ENCODE measurements at regions not wholly inside any gene's neighbourhood (a gene's known extent, or its start where the extent isn't known, plus 50 kb on each side); places are given as distances from the start of the nearest gene placed in this dataset.
"Not testable (repeated sequence)": the region's sequence is repeated elsewhere in the genome, so short reads cannot be mapped to it uniquely, and the experiment has no call there.

DNA sequence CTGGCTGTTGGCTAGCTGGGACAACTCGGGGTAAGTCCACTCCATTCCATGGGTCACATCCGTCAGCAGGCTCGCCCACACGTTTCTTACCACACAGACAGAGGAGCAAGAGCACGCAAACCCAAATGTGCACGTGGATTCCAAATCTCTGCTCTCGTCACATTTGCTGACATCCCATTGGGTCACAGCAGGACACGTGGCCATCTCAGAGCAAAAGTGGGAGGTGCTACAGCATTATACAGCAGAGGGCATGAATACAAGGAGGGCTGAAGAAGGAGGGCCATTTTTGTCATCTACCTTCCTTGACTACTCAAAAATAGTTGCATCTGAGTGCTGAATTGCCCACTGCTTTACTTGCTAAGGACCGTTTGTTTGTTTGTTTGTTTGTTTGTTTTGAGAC, 84.7 kb downstream of the RBBP6 start:
- intact Hi-C loops (cut with DNase I), result no loop called here
- no peak for DNase-seq (ENCODE audit: low spot score)

- no peak for DNase-seq (ENCODE audit: low spot score)
- intact Hi-C loops (cut with DNase I), result no loop called here
Observed at GRCh38 chr16:24626256-24626655, 86.9 kb downstream of the RBBP6 start.

GRCh38 chr16:24634919-24635318, 94.5 kb upstream of the TNRC6A start:
- DNase-seq (ENCODE audit: low spot score), result no peak
- intact Hi-C loops (cut with DNase I), result no loop called here

DNA sequence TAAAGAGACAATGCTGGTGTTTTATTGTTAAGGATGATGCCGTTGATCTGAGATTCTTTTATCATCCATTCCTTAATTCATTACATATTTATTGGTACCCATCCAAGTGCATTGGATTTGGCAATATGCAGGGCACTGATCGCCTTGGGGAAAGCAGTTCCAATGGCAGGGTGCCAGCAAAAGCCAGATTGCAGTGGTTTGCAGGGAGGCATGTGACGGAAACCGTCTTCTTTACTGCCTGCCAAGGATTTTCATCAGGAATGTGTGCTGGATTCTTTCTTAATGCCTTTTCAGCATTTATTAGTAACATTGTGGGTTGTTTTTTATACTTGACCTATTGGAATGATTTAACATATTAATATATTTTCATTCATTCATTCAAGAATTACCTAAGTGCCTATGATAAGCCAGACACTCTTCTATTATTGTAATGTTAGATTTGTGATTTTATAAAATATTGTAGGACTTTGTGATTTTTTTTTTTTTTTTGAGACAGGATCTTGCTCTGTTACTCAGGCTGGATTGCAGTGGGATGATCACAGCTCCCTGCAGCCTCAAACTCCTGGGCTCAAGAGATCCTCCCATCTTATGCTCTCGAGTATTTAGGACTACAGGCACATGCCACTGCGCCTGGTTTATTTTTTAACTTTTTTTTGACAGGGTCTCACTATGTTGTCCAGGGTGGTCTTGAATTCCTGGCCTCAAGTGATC, 93.4 kb upstream of the TNRC6A start:
- no peak for DNase-seq (ENCODE audit: low spot score)
- intact Hi-C loops (cut with DNase I), result no loop called here

DNA sequence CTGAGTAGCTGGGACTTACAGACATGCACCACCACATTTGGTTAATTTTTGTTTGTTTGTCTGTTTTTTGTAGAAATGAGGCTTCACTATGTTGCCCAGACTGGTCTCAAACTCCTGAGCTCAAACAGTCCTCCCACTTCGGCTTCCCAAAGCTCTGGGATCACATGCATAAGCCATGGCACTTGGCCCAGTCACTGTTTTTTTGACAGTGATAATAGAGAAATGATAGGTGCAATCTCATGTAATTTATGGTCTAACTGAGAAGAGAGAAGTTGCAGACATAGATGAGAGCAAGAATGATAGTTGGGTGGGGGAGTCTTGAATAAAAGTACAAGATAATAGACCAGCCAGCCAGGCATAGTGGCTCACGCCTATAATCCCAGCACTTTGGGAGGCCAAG, 89.7 kb upstream of the TNRC6A start:
- DNase-seq (ENCODE audit: low spot score), result no peak
- intact Hi-C loops (cut with DNase I), result no loop called here

DNA sequence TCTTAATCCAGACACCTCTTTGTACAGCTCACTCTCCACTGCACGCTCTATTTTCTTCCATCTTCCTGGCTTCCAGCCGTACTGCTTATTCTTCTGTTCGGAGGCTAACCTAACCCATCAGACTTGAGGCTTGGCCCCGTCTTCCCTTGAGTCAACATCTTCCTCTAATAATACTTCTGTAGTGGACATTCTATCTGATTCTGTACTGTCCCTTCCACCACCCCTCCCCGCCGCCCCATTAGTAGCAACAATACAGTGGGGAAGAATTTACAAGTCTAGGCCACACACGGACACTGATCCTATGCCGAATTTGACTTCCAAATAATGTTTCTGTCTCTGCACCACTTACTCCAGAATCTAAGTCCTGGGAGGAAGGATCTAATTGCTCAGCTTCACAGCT, 86.0 kb upstream of the TNRC6A start:
- no peak for DNase-seq (ENCODE audit: low spot score)
- intact Hi-C loops (cut with DNase I), result no loop called here

GRCh38 chr16:24645739-24646645, 83.5 kb upstream of the TNRC6A start:
- no peak for DNase-seq (ENCODE audit: low spot score)
- intact Hi-C loops (cut with DNase I), result no loop called here

- intact Hi-C loops (cut with DNase I), result no loop called here
Observed at GRCh38 chr16:24646646-24646995, 82.8 kb upstream of the TNRC6A start.

DNA sequence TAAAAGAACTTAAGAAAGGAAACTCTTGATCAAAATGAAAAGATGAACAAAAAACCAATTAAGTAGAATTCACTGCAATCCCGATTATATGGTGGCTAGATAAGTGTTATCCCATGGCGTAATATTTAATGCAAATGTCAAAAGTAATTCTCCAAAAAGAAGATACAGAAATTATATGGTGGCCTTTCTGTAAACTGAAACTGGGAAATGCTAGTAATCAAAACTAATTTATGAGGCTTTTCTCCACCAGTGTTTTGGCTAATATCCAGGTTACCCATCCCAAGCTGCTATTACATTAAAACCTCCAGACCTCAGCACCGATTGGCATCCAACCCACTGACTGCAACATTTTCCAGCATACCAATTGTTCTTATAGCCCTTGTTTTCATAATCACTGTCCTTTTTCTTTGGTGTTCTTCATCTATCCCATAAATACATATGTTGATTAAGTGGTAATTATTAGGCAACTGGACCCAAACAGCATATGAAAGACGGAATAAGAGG, 77.2 kb upstream of the TNRC6A start:
- DNase-seq (ENCODE audit: low spot score), result no peak
- intact Hi-C loops (cut with DNase I), result no loop called here

More at GRCh38 chr16:24646646-24646995, 82.8 kb upstream of the TNRC6A start:
- DNase-seq (ENCODE audit: low spot score), result no peak

- no peak for DNase-seq (ENCODE audit: low spot score)
- intact Hi-C loops (cut with DNase I), result no loop called here
Observed at GRCh38 chr16:24652803-24653202, 76.6 kb upstream of the TNRC6A start.

DNA sequence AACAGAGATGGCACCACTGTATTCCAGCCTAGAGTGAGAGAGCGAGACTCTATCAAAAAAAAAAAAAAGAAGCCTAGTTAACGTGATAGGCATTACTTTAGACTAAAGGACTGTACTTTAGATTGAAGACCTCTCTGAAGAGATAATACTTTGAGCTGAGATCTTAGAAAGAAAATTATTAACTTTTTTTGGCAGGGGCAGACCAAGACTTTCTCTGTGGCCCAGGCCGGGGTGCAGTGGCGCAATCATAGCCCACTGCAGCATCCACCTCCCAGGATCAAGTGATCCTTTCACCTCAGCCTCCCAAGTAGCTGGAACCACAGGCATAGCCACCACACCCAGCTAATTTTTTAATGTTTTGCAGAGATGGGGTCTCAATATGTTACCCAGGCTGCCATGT, 75.7 kb upstream of the TNRC6A start:
- intact Hi-C loops (cut with DNase I), result no loop called here
- DNase-seq (ENCODE audit: low spot score), result no peak

GRCh38 chr16:24665942-24666341, 63.5 kb upstream of the TNRC6A start:
- intact Hi-C loops (cut with DNase I); DNase-seq (ENCODE audit: low spot score): not testable (repeated sequence)

GRCh38 chr16:24667244-24667764, 62.1 kb upstream of the TNRC6A start:
- intact Hi-C loops (cut with DNase I), result no loop called here
- DNase-seq (ENCODE audit: low spot score), result no peak

- DNase-seq (ENCODE audit: low spot score), result no peak
- intact Hi-C loops (cut with DNase I), result no loop called here
Observed at GRCh38 chr16:24668481-24669061, 60.9 kb upstream of the TNRC6A start.

GRCh38 chr16:24670623-24671454, 58.6 kb upstream of the TNRC6A start:
- peak; percentile 78 for DNase-seq (ENCODE audit: low spot score)
- intact Hi-C loops (cut with DNase I), result no loop called here

DNA sequence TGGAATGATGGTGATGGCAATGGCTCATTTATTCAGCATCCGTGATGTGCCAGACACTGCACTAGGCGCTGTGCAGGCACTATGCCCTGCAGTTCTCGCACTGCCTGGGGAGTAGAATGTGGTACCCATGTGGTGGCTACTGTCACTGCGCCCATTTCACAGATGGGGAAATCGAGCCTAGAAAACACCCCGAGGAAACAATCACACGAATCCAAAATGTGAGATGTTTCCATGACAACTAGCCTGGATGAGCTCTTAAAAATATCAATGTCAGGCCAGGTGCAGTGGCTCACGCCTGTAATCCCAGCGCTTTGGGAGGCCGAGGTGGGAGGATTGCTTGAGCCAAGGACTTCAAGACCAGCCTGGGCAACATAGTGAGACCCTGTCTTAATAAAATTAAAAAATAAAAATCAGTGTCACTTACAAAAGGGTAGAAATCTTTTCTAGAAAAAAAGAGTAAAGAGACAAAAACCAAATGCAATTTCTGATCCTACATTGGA, 57.9 kb upstream of the TNRC6A start:
- intact Hi-C loops (cut with DNase I), result no loop called here

GRCh38 chr16:24673155-24673554, 56.3 kb upstream of the TNRC6A start:
- intact Hi-C loops (cut with DNase I), result no loop called here
- no peak for DNase-seq (ENCODE audit: low spot score)

More for the DNA sequence above, 57.9 kb upstream of the TNRC6A start:
- no peak for DNase-seq (ENCODE audit: low spot score)

- DNase-seq (ENCODE audit: low spot score), result no peak
- intact Hi-C loops (cut with DNase I), result no loop called here
Observed at GRCh38 chr16:24674877-24675276, 54.6 kb upstream of the TNRC6A start.

DNA sequence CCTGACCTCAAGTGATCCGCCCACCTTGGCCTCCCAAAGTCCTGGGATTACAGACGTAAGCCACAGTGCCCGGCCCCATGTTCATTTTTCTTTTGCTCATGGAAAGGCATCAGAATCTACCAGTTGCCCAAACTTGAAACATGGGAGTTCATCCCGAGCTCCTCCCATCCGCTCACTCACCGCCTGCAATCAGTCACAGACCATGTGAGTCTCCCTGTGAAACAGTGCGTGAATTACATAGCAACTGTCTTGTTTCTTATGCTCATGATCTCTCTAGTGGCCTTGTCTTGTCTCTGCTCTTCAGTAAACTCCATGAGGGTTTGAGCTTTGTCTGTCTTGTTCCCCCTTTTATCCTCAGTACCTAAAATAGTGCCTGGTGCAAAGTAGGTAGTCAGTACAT, 52.1 kb upstream of the TNRC6A start:
- peak; percentile 44 for DNase-seq (ENCODE audit: low spot score)
- intact Hi-C loops (cut with DNase I), result no loop called here

Measured in cardiac septum (tissue), 1 donor.